Activated B cell treated with CpG ODN at 0.5 μM for 24 hours (primary cell): ENCODE measurements at regions not wholly inside any gene's neighbourhood (a gene's known extent, or its start where the extent isn't known, plus 50 kb on each side); places are given as distances from the start of the nearest gene placed in this dataset.

Experiments
- ATAC-seq: fragments of 200-7000 bp; cut with Tn5 transposase; one replicate; pipeline ENCODE4 v1.10.0; 2021; ENCODE audit warnings: low read depth, mild to moderate bottlenecking, moderate library complexity
- CTCF ChIA-PET: fragments of 350-600 bp; sonication (Branson Sonifier 250); formaldehyde crosslinking; loops from one replicate; lab custom pipeline; 2021; ENCODE audit warnings: antibody characterized with exemption; lab: Charles Lee
- POLR2A ChIA-PET: fragments of 350-600 bp; sonication (Branson Sonifier 250); formaldehyde crosslinking; loops from one replicate; lab custom pipeline; 2021; ENCODE audit warnings: antibody characterized with exemption; lab: Charles Lee
- DNase-seq: peaks from one replicate; pipeline ENCODE4 v3.0.0; 2022
- H3K27ac Mint-ChIP-seq: one replicate; pipeline ENCODE4 v1.8.0; 2020; ENCODE audit warnings: mixed read lengths
- H3K27me3 Mint-ChIP-seq: one replicate; pipeline ENCODE4 v1.8.0; 2021; ENCODE audit warnings: mixed read lengths
- H3K36me3 Mint-ChIP-seq: one replicate; pipeline ENCODE4 v1.8.0; 2021; ENCODE audit warnings: low read depth, mixed read lengths
- H3K4me1 Mint-ChIP-seq: one replicate; pipeline ENCODE4 v1.8.0; 2021; ENCODE audit warnings: mixed read lengths
- H3K4me3 Mint-ChIP-seq: one replicate; pipeline ENCODE4 v1.8.0; 2020; ENCODE audit warnings: mild to moderate bottlenecking, mixed read lengths
- H3K9me3 Mint-ChIP-seq: one replicate; pipeline ENCODE4 v1.8.0; 2020; ENCODE audit warnings: mixed read lengths
- intact Hi-C: fragments of 100-400 bp; cut with micrococcal nuclease; formaldehyde crosslinking; loops from one replicate; pipeline ENCODE4 v1.15.1; 2024
- TF ChIP-seq, protein P1 (sequence below): fragments of 200-600 bp; IDR thresholded peaks from one replicate; pipeline ENCODE4 v1.8.0; 2022; ENCODE audit warnings: antibody characterized with exemption, mild to moderate bottlenecking

DNA sequence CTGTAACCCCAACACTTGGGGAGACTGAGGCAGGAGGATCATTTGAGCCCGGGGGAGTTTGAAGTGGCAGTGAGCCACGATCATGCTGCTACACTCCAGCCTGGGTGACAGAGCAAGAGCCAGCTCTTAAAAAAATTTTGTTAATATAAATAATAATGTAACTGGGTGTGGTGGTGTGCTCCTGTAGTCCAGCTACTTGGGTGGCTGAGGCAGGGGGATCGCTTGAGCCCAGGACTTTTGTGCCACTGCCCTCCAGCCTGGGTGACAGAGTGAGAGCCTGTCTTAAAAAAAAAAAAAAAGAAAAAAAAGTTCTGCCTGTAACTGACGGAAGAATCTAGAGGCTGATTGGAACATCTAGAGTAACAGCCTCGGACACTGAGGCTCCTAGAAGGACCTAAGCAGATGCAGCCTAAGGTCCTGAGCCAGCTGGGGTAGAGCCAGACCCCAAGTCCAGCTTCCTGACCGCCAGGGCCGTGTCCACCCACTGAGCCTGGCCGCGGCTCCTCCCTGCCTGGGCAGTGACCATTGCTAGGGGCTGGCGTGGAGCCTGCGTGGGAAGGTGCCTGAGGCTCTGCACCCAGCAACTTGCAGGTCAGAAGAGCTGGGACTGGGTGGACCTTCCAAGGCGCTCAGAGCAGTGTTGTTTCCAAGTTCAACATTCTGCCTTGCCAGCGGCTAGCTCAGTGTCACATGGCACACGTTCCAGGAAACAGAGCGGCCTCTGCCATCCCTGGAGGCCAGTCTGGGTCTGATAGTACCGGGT, 209.4 kb upstream of the CIBAR2 start:
- CTCF ChIA-PET: no interaction called here
- intact Hi-C loops: no loop called here
- DNase-seq: no peak
- peaks cover 4% of the 10 kb centered on the region for H3K27me3 Mint-ChIP-seq
- ATAC-seq: no peak
- H3K4me3 Mint-ChIP-seq: no peak overlapping the region
- no peaks in the 10 kb centered on the region for H3K36me3 Mint-ChIP-seq
- peaks cover 3% of the 10 kb centered on the region for H3K4me1 Mint-ChIP-seq
- POLR2A ChIA-PET: interaction anchor here (0.7 kb wide), 1 partner anchor 14 kb away, joined by 4 read pairs; no protein-coding TSS in a partner anchor
- no peak overlapping the region for H3K27ac Mint-ChIP-seq
- TF ChIP-seq, protein P1, sequence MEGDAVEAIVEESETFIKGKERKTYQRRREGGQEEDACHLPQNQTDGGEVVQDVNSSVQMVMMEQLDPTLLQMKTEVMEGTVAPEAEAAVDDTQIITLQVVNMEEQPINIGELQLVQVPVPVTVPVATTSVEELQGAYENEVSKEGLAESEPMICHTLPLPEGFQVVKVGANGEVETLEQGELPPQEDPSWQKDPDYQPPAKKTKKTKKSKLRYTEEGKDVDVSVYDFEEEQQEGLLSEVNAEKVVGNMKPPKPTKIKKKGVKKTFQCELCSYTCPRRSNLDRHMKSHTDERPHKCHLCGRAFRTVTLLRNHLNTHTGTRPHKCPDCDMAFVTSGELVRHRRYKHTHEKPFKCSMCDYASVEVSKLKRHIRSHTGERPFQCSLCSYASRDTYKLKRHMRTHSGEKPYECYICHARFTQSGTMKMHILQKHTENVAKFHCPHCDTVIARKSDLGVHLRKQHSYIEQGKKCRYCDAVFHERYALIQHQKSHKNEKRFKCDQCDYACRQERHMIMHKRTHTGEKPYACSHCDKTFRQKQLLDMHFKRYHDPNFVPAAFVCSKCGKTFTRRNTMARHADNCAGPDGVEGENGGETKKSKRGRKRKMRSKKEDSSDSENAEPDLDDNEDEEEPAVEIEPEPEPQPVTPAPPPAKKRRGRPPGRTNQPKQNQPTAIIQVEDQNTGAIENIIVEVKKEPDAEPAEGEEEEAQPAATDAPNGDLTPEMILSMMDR: no peak
- H3K9me3 Mint-ChIP-seq: peaks cover 5% of the 10 kb centered on the region

DNA sequence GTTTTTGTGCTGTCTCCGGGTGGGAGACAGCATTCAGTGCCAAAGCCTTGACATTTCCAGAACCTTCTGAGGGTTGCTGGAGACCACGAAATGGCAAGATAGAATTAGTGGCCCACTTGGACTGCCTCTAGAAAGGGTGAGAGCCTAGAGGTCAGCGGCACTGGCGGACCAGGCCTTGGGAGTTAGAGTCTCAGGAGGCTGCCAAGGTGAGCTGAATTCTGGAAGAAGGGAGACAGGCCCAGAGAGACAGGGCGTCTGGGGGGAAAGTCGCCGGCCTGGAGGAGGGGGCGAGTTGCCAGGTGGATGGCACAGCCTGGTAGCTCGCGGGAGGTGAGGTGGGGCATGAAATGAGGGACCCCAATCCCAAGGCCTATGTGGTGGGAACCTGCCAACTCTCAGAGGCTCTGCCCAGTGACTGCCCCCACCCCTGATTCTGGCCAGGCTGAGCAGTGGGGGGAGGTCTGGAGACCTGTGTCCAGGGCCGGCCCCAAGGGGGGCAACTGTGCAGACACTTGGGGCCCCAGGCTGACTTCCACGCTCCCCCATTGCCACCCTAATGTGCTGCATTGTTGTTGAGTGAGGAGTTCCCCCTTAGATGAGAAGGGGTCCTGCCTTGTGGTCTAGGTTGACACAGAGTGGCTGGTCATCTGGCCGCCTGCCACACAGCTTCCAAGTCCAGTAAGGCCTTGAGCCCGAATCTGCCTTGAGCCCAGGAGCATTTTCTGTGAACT, 211.1 kb upstream of the CIBAR2 start:
- intact Hi-C loops: no loop called here
- TF ChIP-seq, protein P1: no peak
- Mint-ChIP-seq H3K9me3 (peaks cover 5% of the 10 kb centered on the region), H3K36me3 (no peaks in the 10 kb centered on the region), H3K4me3 (no peak overlapping the region), H3K27ac (no peak overlapping the region), H3K27me3 (peaks cover 10% of the 10 kb centered on the region), H3K4me1 (peaks cover 6% of the 10 kb centered on the region)
- CTCF ChIA-PET: no interaction called here
- DNase-seq (no peak), ATAC-seq (no peak)
- POLR2A ChIA-PET: no interaction called here

DNA sequence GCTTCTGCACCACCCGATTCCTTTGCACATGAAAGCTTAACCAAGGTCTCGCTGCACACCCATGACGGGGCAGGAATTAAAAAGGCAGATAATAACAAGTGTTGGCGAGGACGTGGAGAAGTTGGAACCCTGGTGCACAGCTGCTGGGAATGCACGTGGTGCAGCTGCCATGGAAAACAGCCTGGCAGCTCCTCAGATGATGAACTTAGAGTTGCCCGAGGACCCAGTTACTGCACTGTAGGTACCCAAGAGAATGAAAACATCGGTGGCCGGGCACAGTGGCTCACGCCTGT, 211.6 kb upstream of the CIBAR2 start:
- intact Hi-C loops: no loop called here
- H3K27me3 Mint-ChIP-seq: peaks cover 10% of the 10 kb centered on the region
- DNase-seq: no peak
- H3K4me3 Mint-ChIP-seq: no peak overlapping the region
- ATAC-seq: no peak
- TF ChIP-seq, protein P1: no peak
- ChIA-PET CTCF (no interaction called here), POLR2A (no interaction called here)
- peaks cover 5% of the 10 kb centered on the region for H3K9me3 Mint-ChIP-seq
- no peaks in the 10 kb centered on the region for H3K36me3 Mint-ChIP-seq
- no peak overlapping the region for H3K27ac Mint-ChIP-seq
- peaks cover 6% of the 10 kb centered on the region for H3K4me1 Mint-ChIP-seq

DNA sequence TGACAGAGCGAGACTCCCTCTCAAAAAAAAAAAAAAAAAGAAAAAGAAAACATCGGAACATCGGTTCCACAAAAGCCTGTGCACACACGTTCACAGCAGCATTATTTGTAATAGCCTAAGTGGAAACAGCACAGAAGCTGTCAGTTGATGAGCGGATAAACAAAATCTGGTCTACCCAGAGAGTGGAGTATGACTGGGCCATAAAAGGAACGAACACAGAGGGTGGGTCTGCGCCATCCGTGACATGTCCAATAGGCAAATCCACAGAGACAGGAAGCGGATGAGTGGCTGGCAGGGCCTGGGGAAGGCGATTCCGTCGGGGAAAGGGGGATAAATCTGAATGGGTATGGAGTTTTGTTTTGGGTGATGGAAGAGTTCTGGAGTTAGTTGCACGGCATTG, 212.2 kb upstream of the CIBAR2 start:
- no peak for DNase-seq
- Mint-ChIP-seq H3K9me3 (peaks cover 5% of the 10 kb centered on the region), H3K27ac (no peak overlapping the region), H3K36me3 (no peaks in the 10 kb centered on the region), H3K4me3 (no peak overlapping the region), H3K27me3 (peaks cover 12% of the 10 kb centered on the region), H3K4me1 (peaks cover 6% of the 10 kb centered on the region)
- intact Hi-C loops: no loop called here
- ChIA-PET CTCF (no interaction called here), POLR2A (interaction anchor here (0.7 kb wide), 1 partner anchor 125 kb away, joined by 4 read pairs; no protein-coding TSS in a partner anchor)
- TF ChIP-seq, protein P1: no peak
- no peak for ATAC-seq

DNA sequence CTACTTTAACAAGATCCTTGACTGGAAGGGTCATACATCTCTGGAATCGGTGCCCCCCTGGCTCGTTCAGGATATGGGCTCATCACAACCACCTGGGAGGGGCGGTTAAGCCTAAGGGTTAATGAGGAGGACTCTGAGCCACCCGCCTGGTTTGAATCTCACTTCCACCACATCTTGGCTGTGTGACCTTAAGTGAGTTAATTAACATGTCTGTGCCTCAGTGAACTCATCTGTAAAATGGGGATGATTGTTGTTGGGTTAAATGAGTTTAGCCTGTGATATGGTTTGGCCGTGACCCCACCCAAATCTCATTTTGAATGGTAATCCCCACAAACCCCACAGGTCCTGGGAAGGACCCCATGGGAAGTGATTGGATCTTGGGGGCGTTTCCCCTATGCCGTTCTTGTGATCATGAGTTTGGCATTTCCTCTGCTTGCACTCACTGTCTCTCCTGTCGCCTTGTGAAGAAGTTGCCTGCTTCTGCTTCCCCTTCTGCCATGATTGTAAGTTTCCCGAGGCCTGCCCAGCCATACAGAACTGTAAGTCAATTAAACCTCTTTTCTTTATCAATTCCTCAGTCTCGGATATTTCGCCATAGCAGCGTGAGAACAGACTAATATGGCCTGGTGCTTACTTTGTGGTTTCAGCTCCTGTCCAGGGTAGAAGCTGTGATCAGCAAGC, 214.0 kb upstream of the CIBAR2 start:
- Mint-ChIP-seq H3K4me3 (no peak overlapping the region), H3K9me3 (peaks cover 5% of the 10 kb centered on the region), H3K27me3 (peaks cover 20% of the 10 kb centered on the region), H3K27ac (no peak overlapping the region), H3K4me1 (peaks cover 12% of the 10 kb centered on the region), H3K36me3 (no peaks in the 10 kb centered on the region)
- TF ChIP-seq, protein P1: no peak
- CTCF ChIA-PET: no interaction called here
- POLR2A ChIA-PET: no interaction called here
- DNase-seq (no peak), ATAC-seq (no peak)
- intact Hi-C loops: no loop called here
